ENCODE measurements at regions not wholly inside any gene's neighbourhood (a gene's known extent, or its start where the extent isn't known, plus 50 kb on each side); places are given as distances from the start of the nearest gene placed in this dataset.

GRCh38 chr12:115024531-115024930 lies 340.6 kb upstream of the TBX3 start:
- Histone ChIP-seq H3K9me3 (ENCODE audit: control insufficient read depth in 1 of 2, insufficient read depth in 1 of 2, low read depth in 1 of 2, low read length in 2 of 2) (0 out of 4 replicates have a peak, but pooled peaks cover 0 to 3% of the 10 kb centered on the region in 2 experiments), H3K9ac (ENCODE audit: low read length) (no peak overlapping the region), H3K4me2 (ENCODE audit: low read length) (no peak overlapping the region), H3K4me1 (ENCODE audit: control insufficient read depth in 1 of 2, insufficient read depth in 2 of 2, low read length in 2 of 2) (no peaks in the 10 kb centered on the region), H3K36me3 (ENCODE audit: control insufficient read depth in 1 of 2, insufficient read depth in 2 of 2, low read length in 2 of 2) (no peaks in the 10 kb centered on the region), H3K4me3 (replicated peaks in 1 of 2; ENCODE audit: low read depth in 1 of 2, low read length in 2 of 2) (no peak overlapping the region), H3K27ac (ENCODE audit: low read depth, low read length) (no peak overlapping the region), H3K9me2 (ENCODE audit: insufficient read depth) (no peaks in the 10 kb centered on the region), H4K20me1 (ENCODE audit: insufficient read depth) (no peaks in the 10 kb centered on the region), H3K79me2 (ENCODE audit: insufficient read depth, low read length) (no peaks in the 10 kb centered on the region), H3K27me3 (ENCODE audit: insufficient read depth, low read length) (no peaks in the 10 kb centered on the region), H2AFZ (ENCODE audit: low read depth, low read length, poor library complexity, severe bottlenecking) (no peak overlapping the region)
- RAD21 ChIA-PET (ENCODE audit: low non-redundant PET in 1 of 2, low total read pairs in 2 of 2, uncharacterized antibody in 2 of 2, unreplicated experiment in 2 of 2), result no interaction called here
- TF ChIP-seq ZFX (IDR thresholded peaks at IDR 0.05), result no peak
- TF ChIP-seq, protein P1, sequence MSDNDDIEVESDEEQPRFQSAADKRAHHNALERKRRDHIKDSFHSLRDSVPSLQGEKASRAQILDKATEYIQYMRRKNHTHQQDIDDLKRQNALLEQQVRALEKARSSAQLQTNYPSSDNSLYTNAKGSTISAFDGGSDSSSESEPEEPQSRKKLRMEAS (IDR thresholded peaks at IDR 0.05), result no peak
- TF ChIP-seq CEBPB (IDR thresholded peaks at IDR 0.05; ENCODE audit: low read depth), result no peak
- no peak for TF ChIP-seq POLR2A (IDR thresholded peaks at IDR 0.05; ENCODE audit: borderline replicate concordance, extremely low read depth, insufficient read depth, insufficient read length)
- no peak for TF ChIP-seq EZH2 (IDR thresholded peaks at IDR 0.05)
- TF ChIP-seq CTCF (IDR thresholded peaks at IDR 0.05 in 2 of 3, conservative IDR thresholded peaks at IDR 0.05 in 1 of 3; ENCODE audit: borderline replicate concordance in 1 of 3, insufficient read depth in 1 of 3, low read depth in 2 of 3, low read length in 2 of 3), result no peak
- no peak for TF ChIP-seq SIN3A (IDR thresholded peaks at IDR 0.05; ENCODE audit: low read depth)
- no peak for TF ChIP-seq EZH2phosphoT487 (IDR thresholded peaks at IDR 0.05; ENCODE audit: borderline replicate concordance)
- BruUV-seq (replicated peaks), result no TSS peak
- CTCF ChIA-PET, result no interaction called here
- ATAC-seq (no peak), DNase-seq (ENCODE audit: low read depth, low spot score) (no peak)
- POLR2A ChIA-PET, result no interaction called here
- intact Hi-C loops (cut with micrococcal nuclease), result no loop called here

Data from HCT116 (cell line).